ENCODE measurements at regions not wholly inside any gene's neighbourhood (a gene's known extent, or its start where the extent isn't known, plus 50 kb on each side); places are given as distances from the start of the nearest gene placed in this dataset.

- Histone ChIP-seq H3K9me3 (peaks cover 0 to 7% (median 0%) of the 10 kb centered on the region in 3 donors), H3K4me3 (no peak overlapping the region), H3K4me1 (no peaks in the 10 kb centered on the region), H3K36me3 (no peaks in the 10 kb centered on the region), H3K27ac (no peak overlapping the region), H3K27me3 (no peaks in the 10 kb centered on the region)
- WGBS, 2 donors (ENCODE audit: low coverage in 1 of 2), result 50 to 64% methylated on average over 8 to 10 of the region's 10 CpGs
- TF ChIP-seq POLR2A (IDR thresholded peaks at IDR 0.05), result no peak
- TF ChIP-seq CTCF (IDR thresholded peaks at IDR 0.05), result no peak
- TF ChIP-seq POLR2AphosphoS5 (IDR thresholded peaks at IDR 0.05), result no peak
- TF ChIP-seq EP300 (IDR thresholded peaks at IDR 0.05), result no peak
- no peak for ATAC-seq
These were observed 84.5 kb upstream of the SETMAR start for GRCh38 chr3:4218456-4219226.

- Histone ChIP-seq H3K4me1 (no peaks in the 10 kb centered on the region), H3K36me3 (no peaks in the 10 kb centered on the region), H3K27me3 (no peaks in the 10 kb centered on the region), H3K4me3 (no peak overlapping the region), H3K9me3 (peaks cover 0 to 4% (median 0%) of the 10 kb centered on the region in 3 donors), H3K27ac (no peak overlapping the region)
- TF ChIP-seq EP300 (IDR thresholded peaks at IDR 0.05), result no peak
- TF ChIP-seq POLR2A (IDR thresholded peaks at IDR 0.05), result no peak
- no peak for TF ChIP-seq CTCF (IDR thresholded peaks at IDR 0.05)
- no peak for TF ChIP-seq POLR2AphosphoS5 (IDR thresholded peaks at IDR 0.05)
- 35 to 52% methylated on average over 2 of the region's 2 CpGs for WGBS, 2 donors (ENCODE audit: low coverage in 1 of 2)
- ATAC-seq, result no peak
These were observed 84.0 kb upstream of the SETMAR start for GRCh38 chr3:4219227-4219568.

- H3K36me3 ChIP-seq, result no peaks in the 10 kb centered on the region
- ATAC-seq, result no peak
- TF ChIP-seq POLR2AphosphoS5 (IDR thresholded peaks at IDR 0.05) (no peak), CTCF (IDR thresholded peaks at IDR 0.05) (no peak), EP300 (IDR thresholded peaks at IDR 0.05) (no peak), POLR2A (IDR thresholded peaks at IDR 0.05) (no peak)
- H3K27ac ChIP-seq, result no peak overlapping the region
- 51 to 57% methylated on average over 2 to 3 of the region's 3 CpGs for WGBS, 2 donors (ENCODE audit: low coverage in 1 of 2)
- no peaks in the 10 kb centered on the region for H3K4me1 ChIP-seq
- H3K4me3 ChIP-seq, result no peak overlapping the region
- peaks cover 0 to 4% (median 0%) of the 10 kb centered on the region in 3 donors for H3K9me3 ChIP-seq
- H3K27me3 ChIP-seq, result no peaks in the 10 kb centered on the region
These were observed 83.1 kb upstream of the SETMAR start for GRCh38 chr3:4220065-4220464.

- ATAC-seq, result no peak
- Histone ChIP-seq H3K27ac (no peak overlapping the region), H3K4me3 (no peak overlapping the region), H3K4me1 (no peaks in the 10 kb centered on the region), H3K9me3 (no peaks in the 10 kb centered on the region), H3K36me3 (no peaks in the 10 kb centered on the region), H3K27me3 (no peaks in the 10 kb centered on the region)
- 31 to 35% methylated on average over 5 of the region's 5 CpGs for WGBS, 2 donors (ENCODE audit: low coverage in 1 of 2)
- TF ChIP-seq POLR2A (IDR thresholded peaks at IDR 0.05) (no peak), EP300 (IDR thresholded peaks at IDR 0.05) (no peak), CTCF (IDR thresholded peaks at IDR 0.05) (no peak), POLR2AphosphoS5 (IDR thresholded peaks at IDR 0.05) (no peak)
These were observed 80.5 kb upstream of the SETMAR start for GRCh38 chr3:4222574-4223175.

- ATAC-seq, result no peak
- Histone ChIP-seq H3K4me1 (no peaks in the 10 kb centered on the region), H3K27me3 (no peaks in the 10 kb centered on the region), H3K9me3 (no peaks in the 10 kb centered on the region), H3K27ac (no peak overlapping the region), H3K36me3 (no peaks in the 10 kb centered on the region), H3K4me3 (no peak overlapping the region)
- 58 to 100% methylated on average over 1 to 2 of the region's 2 CpGs for WGBS, 2 donors (ENCODE audit: low coverage in 1 of 2)
- no peak for TF ChIP-seq POLR2AphosphoS5 (IDR thresholded peaks at IDR 0.05)
- no peak for TF ChIP-seq EP300 (IDR thresholded peaks at IDR 0.05)
- TF ChIP-seq POLR2A (IDR thresholded peaks at IDR 0.05), result no peak
- no peak for TF ChIP-seq CTCF (IDR thresholded peaks at IDR 0.05)
These were observed 79.4 kb upstream of the SETMAR start for GRCh38 chr3:4223777-4224176.
